A673 (cell line): ENCODE measurements at regions not wholly inside any gene's neighbourhood (a gene's known extent, or its start where the extent isn't known, plus 50 kb on each side); places are given as distances from the start of the nearest gene placed in this dataset.

Experiments used
- BruUV-seq: library from RNA; stranded (reverse); fragments of 400-500 nt; replicated peaks from 2 replicates; lab custom pipeline; 2021; lab: Mats Ljungman, UMichigan
- CTCF ChIA-PET: fragments of 300-600 bp; sonication (Branson Sonifier 250); formaldehyde crosslinking; loops from one replicate; lab custom pipeline; 2022; ENCODE audit warnings: antibody characterized with exemption; lab: Charles Lee
- POLR2A ChIA-PET: fragments of 300-600 bp; sonication (Branson Sonifier 250); formaldehyde crosslinking; loops from one replicate; lab custom pipeline; 2022; ENCODE audit warnings: antibody characterized with exemption; ENCODE audit not compliant: low non-redundant PET; lab: Charles Lee
- DNase-seq: peaks from one replicate; pipeline ENCODE4 v3.0.0-alpha.2; 2015; ENCODE audit warnings: low spot score
- H3K27ac ChIP-seq: fragments of 200-600 bp; sonication (generic); 2 replicates; pipeline ENCODE4 v1.5.1; 2016; ENCODE audit warnings: mixed run types, low read depth, mild to moderate bottlenecking, mixed read lengths, antibody characterized with exemption, low read length; ENCODE audit not compliant: poor library complexity, severe bottlenecking
- H3K27me3 ChIP-seq: fragments of 200-600 bp; sonication (generic); replicated peaks from 2 replicates; pipeline ENCODE4 v1.6.1; 2017; ENCODE audit warnings: mixed run types, low read depth, mild to moderate bottlenecking, mixed read lengths, antibody characterized with exemption, low read length; ENCODE audit not compliant: insufficient read depth, poor library complexity
- H3K36me3 ChIP-seq: fragments of 200-600 bp; sonication (generic); 2 replicates; pipeline ENCODE4 v1.6.1; 2016; ENCODE audit warnings: mixed run types, mild to moderate bottlenecking, mixed read lengths, antibody characterized with exemption, low read length; ENCODE audit not compliant: insufficient read depth, poor library complexity, severe bottlenecking
- H3K4me1 ChIP-seq: fragments of 200-600 bp; sonication (generic); 2 replicates; pipeline ENCODE4 v1.6.1; 2017; ENCODE audit warnings: mixed run types, mild to moderate bottlenecking, mixed read lengths, antibody characterized with exemption, low read length; ENCODE audit not compliant: insufficient read depth, poor library complexity, severe bottlenecking
- H3K4me3 ChIP-seq: fragments of 200-600 bp; sonication (generic); 2 replicates; pipeline ENCODE4 v1.5.1; 2016; ENCODE audit warnings: low read depth, mixed run types, mild to moderate bottlenecking, mixed read lengths, low read length; ENCODE audit not compliant: poor library complexity, severe bottlenecking
- H3K9me3 ChIP-seq: fragments of 200-600 bp; sonication (generic); 2 replicates; pipeline ENCODE4 v1.6.1; 2016; ENCODE audit warnings: mixed run types, low read depth, mild to moderate bottlenecking, mixed read lengths, antibody characterized with exemption, low read length; ENCODE audit not compliant: poor library complexity, severe bottlenecking
- EZH2 ChIP-seq: fragments of 200-600 bp; sonication (generic); IDR thresholded peaks from 2 replicates; pipeline ENCODE4 v1.6.1; 2017; ENCODE audit warnings: borderline replicate concordance, low read depth, mild to moderate bottlenecking, mixed read lengths, antibody characterized with exemption, low read length; ENCODE audit not compliant: poor library complexity, severe bottlenecking
- intact Hi-C: fragments of 100-400 bp; cut with micrococcal nuclease; formaldehyde crosslinking; loops from one replicate; pipeline ENCODE4 v1.10.0; 2022; ENCODE audit not compliant: unreplicated experiment
- TF ChIP-seq, protein P1 (sequence below): fragments of 300-800, 200-600 bp; sonication (generic); conservative IDR thresholded peaks from 2 replicates; pipeline ENCODE4 v1.5.1; 2017; ENCODE audit warnings: low read depth, mild to moderate bottlenecking, antibody characterized with exemption, low read length, moderate library complexity, mixed read lengths

DNA sequence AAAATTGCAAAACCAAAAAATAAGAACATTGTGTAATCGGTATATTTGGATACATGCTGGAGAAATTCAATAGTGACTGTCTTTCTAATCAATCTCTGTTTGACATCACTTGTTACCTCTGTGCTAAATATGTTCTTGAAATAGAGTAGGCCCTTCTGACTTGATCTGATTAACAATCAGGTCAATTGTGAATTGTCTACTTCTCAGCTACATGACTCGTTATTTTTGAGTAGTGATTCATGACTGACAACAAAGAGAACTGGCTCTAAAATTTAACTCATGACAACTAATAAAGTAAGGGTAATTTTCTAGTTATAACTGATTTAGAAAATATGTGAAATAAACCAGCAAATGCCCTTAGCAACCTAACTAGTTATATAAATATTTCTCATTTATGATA lies 312.1 kb downstream of the TMX3 start:
- TF ChIP-seq, protein P1, sequence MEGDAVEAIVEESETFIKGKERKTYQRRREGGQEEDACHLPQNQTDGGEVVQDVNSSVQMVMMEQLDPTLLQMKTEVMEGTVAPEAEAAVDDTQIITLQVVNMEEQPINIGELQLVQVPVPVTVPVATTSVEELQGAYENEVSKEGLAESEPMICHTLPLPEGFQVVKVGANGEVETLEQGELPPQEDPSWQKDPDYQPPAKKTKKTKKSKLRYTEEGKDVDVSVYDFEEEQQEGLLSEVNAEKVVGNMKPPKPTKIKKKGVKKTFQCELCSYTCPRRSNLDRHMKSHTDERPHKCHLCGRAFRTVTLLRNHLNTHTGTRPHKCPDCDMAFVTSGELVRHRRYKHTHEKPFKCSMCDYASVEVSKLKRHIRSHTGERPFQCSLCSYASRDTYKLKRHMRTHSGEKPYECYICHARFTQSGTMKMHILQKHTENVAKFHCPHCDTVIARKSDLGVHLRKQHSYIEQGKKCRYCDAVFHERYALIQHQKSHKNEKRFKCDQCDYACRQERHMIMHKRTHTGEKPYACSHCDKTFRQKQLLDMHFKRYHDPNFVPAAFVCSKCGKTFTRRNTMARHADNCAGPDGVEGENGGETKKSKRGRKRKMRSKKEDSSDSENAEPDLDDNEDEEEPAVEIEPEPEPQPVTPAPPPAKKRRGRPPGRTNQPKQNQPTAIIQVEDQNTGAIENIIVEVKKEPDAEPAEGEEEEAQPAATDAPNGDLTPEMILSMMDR: no peak
- no peak for TF ChIP-seq EZH2
- intact Hi-C loops: no loop called here
- no peak overlapping the region for H3K4me3 ChIP-seq

DNA sequence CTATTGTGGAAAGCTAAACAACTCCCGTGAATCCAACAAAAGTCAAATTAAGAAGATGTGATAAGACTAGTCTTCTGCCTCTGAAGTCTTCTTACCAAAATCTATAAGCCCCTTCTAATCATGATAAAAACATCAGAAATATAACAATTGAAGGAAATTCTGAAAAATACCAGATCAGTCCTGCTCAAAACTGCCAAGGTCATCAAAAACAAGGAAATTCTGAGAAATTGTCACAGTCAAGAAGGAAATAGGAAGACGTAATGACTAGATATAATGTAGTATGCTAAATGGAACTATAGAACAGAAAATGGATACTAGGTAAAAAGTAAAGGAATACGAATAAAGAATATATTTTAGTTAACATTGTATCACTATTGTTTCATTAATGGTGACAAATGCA lies 314.0 kb downstream of the TMX3 start:
- Histone ChIP-seq H3K27ac (no peak overlapping the region), H3K4me1 (no peaks in the 10 kb centered on the region), H3K27me3 (no peaks in the 10 kb centered on the region), H3K9me3 (peaks cover 3% of the 10 kb centered on the region), H3K36me3 (no peaks in the 10 kb centered on the region), H3K4me3 (no peak overlapping the region)
- intact Hi-C loops: no loop called here
- POLR2A ChIA-PET: no interaction called here
- BruUV-seq: no TSS peak
- TF ChIP-seq, protein P1: no peak
- TF ChIP-seq EZH2: no peak
- CTCF ChIA-PET: no interaction called here
- no peak for DNase-seq

More for the DNA sequence above, 312.1 kb downstream of the TMX3 start:
- POLR2A ChIA-PET: no interaction called here
- H3K27me3 ChIP-seq: no peaks in the 10 kb centered on the region
- no peak for DNase-seq
- H3K36me3 ChIP-seq: no peaks in the 10 kb centered on the region
- H3K4me1 ChIP-seq: no peaks in the 10 kb centered on the region
- no TSS peak for BruUV-seq
- H3K9me3 ChIP-seq: peaks cover 3% of the 10 kb centered on the region
- CTCF ChIA-PET: no interaction called here
- no peak overlapping the region for H3K27ac ChIP-seq

DNA sequence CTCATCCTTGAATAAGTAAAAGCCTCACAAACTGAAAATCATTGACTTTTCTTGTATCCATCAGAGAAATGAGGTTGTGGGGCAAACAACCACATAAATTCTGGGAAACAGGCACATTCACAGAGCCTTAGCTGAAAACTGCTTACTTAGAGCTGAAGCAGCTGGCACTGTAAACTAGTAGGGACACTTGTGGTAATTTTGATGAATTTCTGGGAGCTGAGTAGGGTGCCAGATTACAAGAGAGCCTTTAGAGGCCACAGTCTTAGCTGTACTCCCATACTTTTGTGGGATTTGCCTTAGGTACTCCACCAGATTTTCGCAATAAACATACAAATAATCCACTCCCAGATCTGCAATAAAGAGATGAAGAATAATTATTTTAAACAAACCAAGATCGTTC lies 315.2 kb downstream of the TMX3 start:
- no TSS peak for BruUV-seq
- TF ChIP-seq, protein P1: no peak
- no peak for TF ChIP-seq EZH2
- Histone ChIP-seq H3K4me1 (no peaks in the 10 kb centered on the region), H3K4me3 (no peak overlapping the region), H3K36me3 (no peaks in the 10 kb centered on the region), H3K9me3 (peaks cover 3% of the 10 kb centered on the region), H3K27ac (no peak overlapping the region), H3K27me3 (no peaks in the 10 kb centered on the region)
- ChIA-PET POLR2A (no interaction called here), CTCF (no interaction called here)
- intact Hi-C loops: no loop called here
- no peak for DNase-seq
